ENCODE measurements at regions not wholly inside any gene's neighbourhood (a gene's known extent, or its start where the extent isn't known, plus 50 kb on each side); places are given as distances from the start of the nearest gene placed in this dataset.

GRCh38 chr2:234588054-234588430 lies 91.2 kb upstream of the ARL4C start:
- Histone ChIP-seq H4K20me1 (ENCODE audit: insufficient read depth) (no peaks in the 10 kb centered on the region), H2AFZ (ENCODE audit: low read depth, low read length) (no peak overlapping the region), H3K27ac (ENCODE audit: low read length) (no peak overlapping the region), H3K4me2 (ENCODE audit: low read length) (no peak overlapping the region), H3K9me2 (ENCODE audit: insufficient read depth, low read length) (no peaks in the 10 kb centered on the region), H3K27me3 (ENCODE audit: insufficient read depth, low read depth, low read length) (no peaks in the 10 kb centered on the region), H3K79me2 (replicated peaks; ENCODE audit: insufficient read depth, low read length) (no peaks in the 10 kb centered on the region), H3F3A (ENCODE audit: insufficient read depth, low read length, poor library complexity, severe bottlenecking) (no peaks in the 10 kb centered on the region), H3K36me3 (ENCODE audit: insufficient read depth, low read length) (no peaks in the 10 kb centered on the region), H3K9ac (ENCODE audit: low read length) (no peak overlapping the region), H3K9me3 (ENCODE audit: low read length) (no peaks in the 10 kb centered on the region), H3K4me3 (ENCODE audit: low read length) (no peak overlapping the region)
- TF ChIP-seq POLR2AphosphoS5 (IDR thresholded peaks at IDR 0.05) = no peak
- TF ChIP-seq RAD21 (conservative IDR thresholded peaks at IDR 0.05) = no peak
- TF ChIP-seq EZH2 (IDR thresholded peaks at IDR 0.05; ENCODE audit: borderline replicate concordance, insufficient read depth, low read length, poor library complexity, severe bottlenecking) = no peak
- TF ChIP-seq REST (IDR thresholded peaks at IDR 0.05; ENCODE audit: borderline replicate concordance) = no peak
- no peak for TF ChIP-seq EP300 (conservative IDR thresholded peaks at IDR 0.05; ENCODE audit: poor library complexity, severe bottlenecking)
- TF ChIP-seq CTCF (IDR thresholded peaks at IDR 0.05; ENCODE audit: poor library complexity, severe bottlenecking) = no peak
- TF ChIP-seq MXI1 (conservative IDR thresholded peaks at IDR 0.05; ENCODE audit: poor library complexity, severe bottlenecking) = no peak

- H3K36me3 ChIP-seq (ENCODE audit: insufficient read depth, low read length) = no peaks in the 10 kb centered on the region
- H4K20me1 ChIP-seq (ENCODE audit: insufficient read depth) = no peaks in the 10 kb centered on the region
- H3K27me3 ChIP-seq (ENCODE audit: insufficient read depth, low read depth, low read length) = no peaks in the 10 kb centered on the region
- H2AFZ ChIP-seq (ENCODE audit: low read depth, low read length) = no peak overlapping the region
- no peak overlapping the region for H3K4me2 ChIP-seq (ENCODE audit: low read length)
- H3F3A ChIP-seq (ENCODE audit: insufficient read depth, low read length, poor library complexity, severe bottlenecking) = no peaks in the 10 kb centered on the region
- H3K9me2 ChIP-seq (ENCODE audit: insufficient read depth, low read length) = no peaks in the 10 kb centered on the region
- no peak overlapping the region for H3K27ac ChIP-seq (ENCODE audit: low read length)
- H3K4me3 ChIP-seq (ENCODE audit: low read length) = no peak overlapping the region
- TF ChIP-seq CTCF (IDR thresholded peaks at IDR 0.05; ENCODE audit: poor library complexity, severe bottlenecking) = no peak
- H3K9me3 ChIP-seq (ENCODE audit: low read length) = no peaks in the 10 kb centered on the region
- no peaks in the 10 kb centered on the region for H3K79me2 ChIP-seq (replicated peaks; ENCODE audit: insufficient read depth, low read length)
- H3K9ac ChIP-seq (ENCODE audit: low read length) = no peak overlapping the region
Measured at GRCh38 chr2:234587341-234588053, 90.6 kb upstream of the ARL4C start.
